ENCODE measurements at regions not wholly inside any gene's neighbourhood (a gene's known extent, or its start where the extent isn't known, plus 50 kb on each side); places are given as distances from the start of the nearest gene placed in this dataset.

DNA sequence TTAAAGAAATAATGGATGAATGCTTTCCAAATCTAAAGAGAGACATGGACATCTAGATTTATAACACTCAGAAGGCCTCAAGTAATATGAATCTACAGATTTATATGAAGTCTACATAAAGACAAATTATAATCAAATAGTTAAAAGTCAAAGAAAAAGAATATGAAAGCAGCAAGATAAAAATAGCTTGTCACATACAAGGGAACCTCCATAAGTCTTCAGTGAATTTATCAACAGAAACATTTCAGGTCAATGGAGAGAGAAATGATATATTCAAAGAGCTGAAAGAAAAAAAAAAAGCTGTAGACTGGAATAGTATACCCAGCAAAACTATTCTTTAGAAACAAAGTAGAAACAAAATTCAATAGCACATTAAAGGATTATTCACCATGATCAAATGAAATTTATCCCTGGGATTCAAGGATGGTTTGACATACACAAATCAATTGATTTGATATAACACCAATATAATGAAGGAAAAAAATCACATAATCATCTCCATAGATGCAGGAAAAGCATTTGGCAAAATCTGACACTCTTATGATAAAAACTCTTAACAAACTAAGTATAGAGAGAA lies 346.6 kb upstream of the PABPC4L start:
- no peak overlapping the region for H3K4me3 ChIP-seq (ENCODE audit: low read depth, low read length)
- TF ChIP-seq, protein P1, sequence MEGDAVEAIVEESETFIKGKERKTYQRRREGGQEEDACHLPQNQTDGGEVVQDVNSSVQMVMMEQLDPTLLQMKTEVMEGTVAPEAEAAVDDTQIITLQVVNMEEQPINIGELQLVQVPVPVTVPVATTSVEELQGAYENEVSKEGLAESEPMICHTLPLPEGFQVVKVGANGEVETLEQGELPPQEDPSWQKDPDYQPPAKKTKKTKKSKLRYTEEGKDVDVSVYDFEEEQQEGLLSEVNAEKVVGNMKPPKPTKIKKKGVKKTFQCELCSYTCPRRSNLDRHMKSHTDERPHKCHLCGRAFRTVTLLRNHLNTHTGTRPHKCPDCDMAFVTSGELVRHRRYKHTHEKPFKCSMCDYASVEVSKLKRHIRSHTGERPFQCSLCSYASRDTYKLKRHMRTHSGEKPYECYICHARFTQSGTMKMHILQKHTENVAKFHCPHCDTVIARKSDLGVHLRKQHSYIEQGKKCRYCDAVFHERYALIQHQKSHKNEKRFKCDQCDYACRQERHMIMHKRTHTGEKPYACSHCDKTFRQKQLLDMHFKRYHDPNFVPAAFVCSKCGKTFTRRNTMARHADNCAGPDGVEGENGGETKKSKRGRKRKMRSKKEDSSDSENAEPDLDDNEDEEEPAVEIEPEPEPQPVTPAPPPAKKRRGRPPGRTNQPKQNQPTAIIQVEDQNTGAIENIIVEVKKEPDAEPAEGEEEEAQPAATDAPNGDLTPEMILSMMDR (IDR thresholded peaks at IDR 0.05; ENCODE audit: insufficient read depth, low read length, poor library complexity, severe bottlenecking): no peak

DNA sequence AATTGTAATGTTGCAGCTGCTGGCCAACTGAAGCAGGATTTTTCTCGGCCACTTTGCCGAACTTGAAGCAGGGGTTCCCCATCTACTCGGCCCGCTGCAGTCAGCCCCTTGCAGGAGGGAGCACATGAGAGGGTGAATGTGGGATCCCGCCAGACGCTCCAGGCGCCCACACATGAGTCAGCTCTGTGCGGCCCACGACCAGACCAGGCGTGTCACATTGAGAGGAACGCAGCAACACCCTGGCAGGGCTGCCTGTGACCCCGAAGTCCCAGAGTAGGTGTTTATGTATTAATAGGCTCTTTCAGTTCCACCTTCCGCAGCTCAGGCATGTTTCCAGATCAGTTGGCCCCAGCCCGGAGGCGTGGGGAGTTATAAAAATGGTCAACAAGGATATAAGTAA lies 344.7 kb upstream of the PABPC4L start:
- TF ChIP-seq, protein P1 (IDR thresholded peaks at IDR 0.05; ENCODE audit: insufficient read depth, low read length, poor library complexity, severe bottlenecking): no peak
- DNase-seq (ENCODE audit: low read depth): no peak
- Histone ChIP-seq H3K36me3 (ENCODE audit: control insufficient read depth, insufficient read depth, low read length) (no peaks in the 10 kb centered on the region), H3K4me3 (ENCODE audit: low read depth, low read length) (no peak overlapping the region), H3K27me3 (ENCODE audit: control insufficient read depth, insufficient read depth, low read length) (no peaks in the 10 kb centered on the region)

More for the DNA sequence above, 346.6 kb upstream of the PABPC4L start:
- Histone ChIP-seq H3K27me3 (ENCODE audit: control insufficient read depth, insufficient read depth, low read length) (no peaks in the 10 kb centered on the region), H3K36me3 (ENCODE audit: control insufficient read depth, insufficient read depth, low read length) (no peaks in the 10 kb centered on the region)
- DNase-seq (ENCODE audit: low read depth): no peak

DNA sequence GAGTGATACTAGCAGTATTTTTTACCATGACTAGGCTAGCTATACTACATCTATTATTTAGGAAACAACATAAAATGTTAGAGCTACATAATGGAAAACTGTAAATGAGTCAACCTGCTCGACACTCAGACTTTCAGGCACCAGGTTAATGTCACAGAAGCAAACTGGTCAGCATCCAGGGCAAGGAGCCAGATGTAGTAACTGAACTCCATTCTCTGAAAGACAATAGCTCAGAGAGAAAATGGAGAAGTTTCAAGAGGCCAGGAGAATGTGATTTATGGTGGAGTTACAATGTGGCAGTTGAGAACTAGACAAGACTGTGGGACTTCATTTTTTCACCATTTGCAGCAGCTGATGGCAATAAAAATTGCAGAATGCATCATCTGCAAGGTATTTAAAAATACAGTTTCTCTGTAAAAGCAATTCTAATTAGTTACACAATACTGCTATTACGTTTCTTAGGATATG lies 342.7 kb upstream of the PABPC4L start:
- no peaks in the 10 kb centered on the region for H3K27me3 ChIP-seq (ENCODE audit: control insufficient read depth, insufficient read depth, low read length)
- no peaks in the 10 kb centered on the region for H3K36me3 ChIP-seq (ENCODE audit: control insufficient read depth, insufficient read depth, low read length)
- no peak overlapping the region for H3K4me3 ChIP-seq (ENCODE audit: low read depth, low read length)
- TF ChIP-seq, protein P1 (IDR thresholded peaks at IDR 0.05; ENCODE audit: insufficient read depth, low read length, poor library complexity, severe bottlenecking): no peak
- DNase-seq (ENCODE audit: low read depth): peak; percentile 43

DNA sequence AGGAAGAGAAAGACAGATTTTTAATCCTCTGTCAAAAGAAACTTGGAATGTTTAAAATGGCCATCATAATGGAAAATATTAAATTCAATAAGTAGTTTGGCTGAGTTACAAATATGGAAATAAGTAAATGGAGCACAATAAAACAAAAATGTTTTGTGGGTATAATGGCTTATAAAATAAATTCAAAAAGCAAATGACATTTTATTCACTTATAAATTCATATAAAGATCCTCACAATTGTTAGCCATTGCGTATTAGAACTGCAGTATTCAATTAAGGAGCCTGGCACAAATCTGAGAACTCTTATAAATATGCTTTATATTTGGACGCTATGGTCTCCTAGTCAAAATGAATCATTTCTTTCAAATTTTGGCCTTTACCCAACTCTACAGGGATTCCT lies 339.0 kb upstream of the PABPC4L start:
- no peaks in the 10 kb centered on the region for H3K36me3 ChIP-seq (ENCODE audit: control insufficient read depth, insufficient read depth, low read length)
- DNase-seq (ENCODE audit: low read depth): no peak
- H3K27me3 ChIP-seq (ENCODE audit: control insufficient read depth, insufficient read depth, low read length): no peaks in the 10 kb centered on the region
- H3K4me3 ChIP-seq (ENCODE audit: low read depth, low read length): no peak overlapping the region
- TF ChIP-seq, protein P1 (IDR thresholded peaks at IDR 0.05; ENCODE audit: insufficient read depth, low read length, poor library complexity, severe bottlenecking): no peak

DNA sequence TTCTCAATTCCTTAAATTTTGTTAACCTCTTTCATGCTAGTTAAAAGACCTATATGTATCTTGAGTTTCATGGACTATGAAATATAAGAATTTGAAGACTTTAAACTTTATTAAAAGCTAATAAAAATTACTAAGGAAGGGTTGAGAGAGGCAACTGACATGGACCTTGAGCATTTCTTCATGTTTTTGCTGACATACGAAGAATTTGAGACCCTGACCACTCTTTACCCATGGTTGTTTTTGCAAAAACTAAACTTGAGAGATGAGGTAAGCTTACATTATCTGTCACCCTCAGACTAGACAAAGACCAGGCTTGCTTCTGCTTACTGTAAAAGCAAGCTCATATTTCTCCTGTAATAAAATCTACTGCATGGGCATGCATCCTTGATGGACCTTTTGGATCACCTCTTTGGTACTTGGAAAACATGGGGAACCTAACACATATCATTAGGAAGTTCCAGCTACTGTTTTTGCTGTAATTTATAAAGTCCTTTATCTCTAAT lies 338.2 kb upstream of the PABPC4L start:
- no peaks in the 10 kb centered on the region for H3K36me3 ChIP-seq (ENCODE audit: control insufficient read depth, insufficient read depth, low read length)
- H3K4me3 ChIP-seq (ENCODE audit: low read depth, low read length): no peak overlapping the region
- no peaks in the 10 kb centered on the region for H3K27me3 ChIP-seq (ENCODE audit: control insufficient read depth, insufficient read depth, low read length)
- DNase-seq (ENCODE audit: low read depth): no peak
- TF ChIP-seq, protein P1 (IDR thresholded peaks at IDR 0.05; ENCODE audit: insufficient read depth, low read length, poor library complexity, severe bottlenecking): no peak

DNA sequence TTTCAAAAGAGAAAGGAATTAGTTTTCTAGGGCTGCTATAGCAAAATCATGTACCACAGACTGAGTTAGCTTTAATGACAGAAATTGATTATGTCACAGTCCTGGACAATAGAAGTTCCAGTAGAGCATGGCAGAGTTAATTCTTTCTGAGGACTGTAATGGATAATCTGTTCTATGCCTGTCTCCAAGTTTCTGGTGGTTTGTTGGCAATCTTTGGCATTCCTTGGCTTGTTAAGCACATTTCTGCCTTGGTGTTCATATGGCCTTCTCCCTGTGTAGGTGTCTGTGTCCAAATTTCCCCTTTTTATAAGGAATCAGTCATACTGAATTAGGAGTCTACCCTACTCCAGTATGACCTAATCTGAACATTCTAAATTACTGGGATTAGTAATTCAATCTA lies 336.1 kb upstream of the PABPC4L start:
- Histone ChIP-seq H3K36me3 (ENCODE audit: control insufficient read depth, insufficient read depth, low read length) (no peaks in the 10 kb centered on the region), H3K4me3 (ENCODE audit: low read depth, low read length) (no peak overlapping the region), H3K27me3 (ENCODE audit: control insufficient read depth, insufficient read depth, low read length) (no peaks in the 10 kb centered on the region)
- TF ChIP-seq, protein P1 (IDR thresholded peaks at IDR 0.05; ENCODE audit: insufficient read depth, low read length, poor library complexity, severe bottlenecking): no peak
- no peak for DNase-seq (ENCODE audit: low read depth)

Data from kidney epithelial cell (primary cell).